Pancreas (tissue), 10 donors: ENCODE measurements at regions not wholly inside any gene's neighbourhood (a gene's known extent, or its start where the extent isn't known, plus 50 kb on each side); places are given as distances from the start of the nearest gene placed in this dataset.

Experiments used
- ATAC-seq, 4 donors: fragments of 200-7000 bp; cut with Tn5 transposase; one replicate each; pipeline versions ENCODE4 v1.8.0 to v1.9.1; 2020; ENCODE audit warnings: mild to moderate bottlenecking in 4 of 4, moderate library complexity in 4 of 4
- DNase-seq, 6 donors: peaks; one replicate each; pipeline ENCODE4 v3.0.0-alpha.2; 2020
- FAIRE-seq: peaks from 2 replicates; lab custom pipeline; 2012; peaks lifted over from hg19 to GRCh38; lab: Jason Lieb, UNC
- H3K27ac ChIP-seq, 4 donors: fragments of 200-600 bp; sonication (generic); 1 replicate in 3 of 4; 2 replicates in 1 of 4; pipeline versions ENCODE4 v1.5.0 to v1.8.0; 2020
- H3K27me3 ChIP-seq, 4 donors: fragments of 200-600 bp; one replicate each; pipeline ENCODE4 v1.8.0; 2021
- H3K36me3 ChIP-seq, 3 donors: fragments of 200-600 bp; sonication (generic) in 1 of 3; one replicate each; pipeline versions ENCODE4 v1.5.0 to v1.8.0; 2020 to 2021
- H3K4me1 ChIP-seq, 3 donors: fragments of 200-600 bp; one replicate each; pipeline ENCODE4 v1.8.0; 2021
- H3K4me3 ChIP-seq, 4 donors: fragments of 200-600 bp; sonication (generic) in 2 of 4; one replicate each; pipeline versions ENCODE4 v1.5.0 to v1.8.0; 2020 to 2021
- H3K9me3 ChIP-seq, 4 donors: fragments of 200-600 bp; one replicate each; pipeline ENCODE4 v1.8.0; 2021
- CTCF ChIP-seq, 4 donors: fragments of 200-600 bp; sonication (generic) in 3 of 4; IDR thresholded peaks; one replicate each; pipeline versions ENCODE4 v1.5.0 to v1.8.0; 2021; ENCODE audit warnings: antibody characterized with exemption in 4 of 4
- WGBS, 2 donors: extraction: QIAGEN DNeasy Blood & Tissue Kit; methylation state at CpG; one replicate each; pipeline ENCODE4 v1.1.7; 2013; 5-methylcytosine and 5-hydroxymethylcytosine counted together
- intact Hi-C, 3 donors: fragments of 100-400 bp; cut with DNase I; formaldehyde crosslinking; loops; one replicate each; pipeline versions ENCODE4 v1.11.1 to v1.14.2; 2022
- donor health status: healthy with polysubstance abuse.
- donor health status: DM: no; HTN: no; CAD: no; lungs with moderate emphysema.
- donor health status: DM: no; HTN: no; CAD: no.
- donor health status: control.
- donor health status: control.
- donor health status: Bipolar disorder and iron deficiency.
- donor health status: DM: yes; HTN: yes; CAD: no.
- donor health status: DM: no; HTN: no; CAD: no.
- donor health status: DM: no; HTN: no; CAD: no.
- donor health status: DM: yes; HTN: yes; CAD: no.

- DNase-seq (peak in 1 of 6 donors; percentile 55), ATAC-seq (peak in 3 of 4 donors; percentile 37 to 44 (median 38)), FAIRE-seq (no peak)
- intact Hi-C loops: loop anchor here in 1 of 3 donors (10.0 kb wide), 1 partner anchor 160 kb away; no protein-coding TSS in a partner anchor
- Histone ChIP-seq H3K9me3 (no peaks in the 10 kb centered on the region), H3K27ac (no peak overlapping the region), H3K4me3 (peak overlapping the region; percentile 1 to 38 (median 14)), H3K4me1 (peaks cover 0 to 9% (median 9%) of the 10 kb centered on the region in 3 donors), H3K27me3 (peaks cover 0 to 35% (median 18%) of the 10 kb centered on the region in 4 donors), H3K36me3 (no peaks in the 10 kb centered on the region)
- WGBS, 2 donors: 1% methylated on average over 45 to 49 of the region's 49 CpGs
- no peak for TF ChIP-seq CTCF (IDR thresholded peaks at IDR 0.05)
Measured at GRCh38 chr10:23694446-23694920, 255.6 kb downstream of the OTUD1 start.

GRCh38 chr10:23694921-23695824 is 256.3 kb downstream of the OTUD1 start:
- FAIRE-seq (no peak), ATAC-seq (peak in 2 of 4 donors; percentile 28 to 52), DNase-seq (peak in 1 of 6 donors; percentile 65)
- Histone ChIP-seq H3K27ac (no peak overlapping the region), H3K9me3 (no peaks in the 10 kb centered on the region), H3K36me3 (no peaks in the 10 kb centered on the region), H3K27me3 (peaks cover 0 to 35% (median 18%) of the 10 kb centered on the region in 4 donors), H3K4me3 (peak overlapping the region; percentile 1 to 38 (median 14)), H3K4me1 (peaks cover 0 to 9% (median 9%) of the 10 kb centered on the region in 3 donors)
- intact Hi-C loops: loop anchor here in 1 of 3 donors (10.0 kb wide), 1 partner anchor 160 kb away; no protein-coding TSS in a partner anchor
- TF ChIP-seq CTCF (IDR thresholded peaks at IDR 0.05): no peak
- WGBS, 2 donors: 1% methylated on average over 58 to 63 of the region's 63 CpGs

GRCh38 chr10:23695825-23696420 is 257.0 kb downstream of the OTUD1 start:
- no peak for ATAC-seq
- FAIRE-seq: no peak
- intact Hi-C loops: loop anchor here in 1 of 3 donors (10.0 kb wide), 1 partner anchor 161 kb away; no protein-coding TSS in a partner anchor
- no peaks in the 10 kb centered on the region for H3K9me3 ChIP-seq
- peaks cover 0 to 9% (median 9%) of the 10 kb centered on the region in 3 donors for H3K4me1 ChIP-seq
- H3K36me3 ChIP-seq: no peaks in the 10 kb centered on the region
- WGBS, 2 donors: 7 to 9% methylated on average over 36 of the region's 36 CpGs
- H3K27ac ChIP-seq: no peak overlapping the region
- TF ChIP-seq CTCF (IDR thresholded peaks at IDR 0.05): no peak
- DNase-seq: no peak
- no peak overlapping the region for H3K4me3 ChIP-seq
- peaks cover 0 to 35% (median 18%) of the 10 kb centered on the region in 4 donors for H3K27me3 ChIP-seq

GRCh38 chr10:23696476-23696875 is 257.6 kb downstream of the OTUD1 start:
- no peak for DNase-seq
- FAIRE-seq: no peak
- no peak for TF ChIP-seq CTCF (IDR thresholded peaks at IDR 0.05)
- Histone ChIP-seq H3K4me3 (no peak overlapping the region), H3K9me3 (no peaks in the 10 kb centered on the region), H3K27me3 (peaks cover 0 to 35% (median 18%) of the 10 kb centered on the region in 4 donors), H3K27ac (no peak overlapping the region), H3K36me3 (no peaks in the 10 kb centered on the region), H3K4me1 (peaks cover 0 to 9% (median 9%) of the 10 kb centered on the region in 3 donors)
- intact Hi-C loops: loop anchor here in 1 of 3 donors (10.0 kb wide), 1 partner anchor 162 kb away; no protein-coding TSS in a partner anchor
- WGBS, 2 donors: 64 to 67% methylated on average over 3 of the region's 3 CpGs
- no peak for ATAC-seq
